ENCODE measurements at regions not wholly inside any gene's neighbourhood (a gene's known extent, or its start where the extent isn't known, plus 50 kb on each side); places are given as distances from the start of the nearest gene placed in this dataset.

- H3K23ac ChIP-seq (ENCODE audit: insufficient read length, low read depth, low read length), result no peak overlapping the region
- no peak overlapping the region for H2BK5ac ChIP-seq (ENCODE audit: insufficient read length, low read length)
- no peak overlapping the region for H3T11ph ChIP-seq (ENCODE audit: low read length)
- no peak overlapping the region for H2BK20ac ChIP-seq (ENCODE audit: low read depth, low read length, poor library complexity, severe bottlenecking)
- H2BK15ac ChIP-seq (ENCODE audit: low read depth, low read length), result no peak overlapping the region
- H2AK5ac ChIP-seq (ENCODE audit: insufficient read length, low read length), result no peak overlapping the region
- no peak overlapping the region for H4K8ac ChIP-seq (replicated peaks; ENCODE audit: insufficient read length, low read depth, low read length)
- TF ChIP-seq CTCF (conservative IDR thresholded peaks at IDR 0.05), result no peak
- H3K79me2 ChIP-seq (ENCODE audit: insufficient read depth, low read length), result no peaks in the 10 kb centered on the region
- H3K36me3 Mint-ChIP-seq (ENCODE audit: insufficient read depth in 1 of 3, low read depth in 3 of 3), result peaks cover 0 to 14% (median 0%) of the 10 kb centered on the region in 3 experiments; a peak in 3 of 7 replicates
- no peak overlapping the region for H3K27ac ChIP-seq (ENCODE audit: insufficient read length, low read depth, low read length)
- H3K4me2 ChIP-seq (ENCODE audit: insufficient read depth, insufficient read length, low read length), result no peak overlapping the region
- H3K4me1 Mint-ChIP-seq, result peaks cover 35 to 36% of the 10 kb centered on the region in 2 experiments
- no peaks in the 10 kb centered on the region for H3K23me2 ChIP-seq (ENCODE audit: insufficient read length, low read depth, low read length, poor library complexity, severe bottlenecking)
- H2BK120ac ChIP-seq (ENCODE audit: low read depth, low read length, poor library complexity, severe bottlenecking), result no peak overlapping the region
- no peak overlapping the region for H3K9ac ChIP-seq (ENCODE audit: extremely low read depth, insufficient read length, low read length)
- H2AFZ ChIP-seq (ENCODE audit: low read length), result no peak overlapping the region
- no peak overlapping the region for H4K91ac ChIP-seq (ENCODE audit: insufficient read length, low read depth, low read length)
- DNase-seq, result no peak
- H3K4me1 ChIP-seq (ENCODE audit: insufficient read depth, low read length), result peaks cover 7% of the 10 kb centered on the region; the same call in 1 of the 2 replicates
- H4K20me1 ChIP-seq (ENCODE audit: control insufficient read depth, insufficient read depth, insufficient read length), result no peaks in the 10 kb centered on the region
- no peaks in the 10 kb centered on the region for H3K9me3 ChIP-seq (ENCODE audit: control insufficient read depth, low read depth, low read length)
- H3K27me3 Mint-ChIP-seq (ENCODE audit: low read depth), result peaks cover 3% of the 10 kb centered on the region; the same call in 1 of the 2 replicates
- no peak overlapping the region for H3K56ac ChIP-seq (ENCODE audit: insufficient read length, low read depth, low read length)
- H3K18ac ChIP-seq (ENCODE audit: insufficient read length, low read depth, low read length), result no peak overlapping the region
- no peak overlapping the region for H3K14ac ChIP-seq (ENCODE audit: insufficient read depth, low read length)
- no peaks in the 10 kb centered on the region for H3K27me3 ChIP-seq (ENCODE audit: insufficient read depth, low read length)
- H3K9me3 Mint-ChIP-seq, result peaks cover 0 to under 1% of the 10 kb centered on the region in 2 experiments; a peak in 2 of 5 replicates
- no peaks in the 10 kb centered on the region for H3K79me1 ChIP-seq (ENCODE audit: insufficient read depth, low read depth, low read length, poor library complexity, severe bottlenecking)
- no peak overlapping the region for H3K27ac Mint-ChIP-seq
- no CpG with 5 or more reads among the region's 18 CpGs for WGBS (ENCODE audit: extremely low coverage, insufficient read length, low lambda C conversion rate)
- H2BK12ac ChIP-seq (ENCODE audit: insufficient read length, low read depth, low read length), result no peak overlapping the region
- no peak overlapping the region for H3K4me3 Mint-ChIP-seq
- no peak overlapping the region for H4K5ac ChIP-seq (ENCODE audit: insufficient read length, low read depth, low read length)
- no peak overlapping the region for H3K4ac ChIP-seq (ENCODE audit: low read depth, low read length)
These were observed 68.5 kb upstream of the SGO1 start for GRCh38 chr3:20254268-20255117.

Measured in H9 (cell line).